ENCODE measurements at regions not wholly inside any gene's neighbourhood (a gene's known extent, or its start where the extent isn't known, plus 50 kb on each side); places are given as distances from the start of the nearest gene placed in this dataset.

DNA sequence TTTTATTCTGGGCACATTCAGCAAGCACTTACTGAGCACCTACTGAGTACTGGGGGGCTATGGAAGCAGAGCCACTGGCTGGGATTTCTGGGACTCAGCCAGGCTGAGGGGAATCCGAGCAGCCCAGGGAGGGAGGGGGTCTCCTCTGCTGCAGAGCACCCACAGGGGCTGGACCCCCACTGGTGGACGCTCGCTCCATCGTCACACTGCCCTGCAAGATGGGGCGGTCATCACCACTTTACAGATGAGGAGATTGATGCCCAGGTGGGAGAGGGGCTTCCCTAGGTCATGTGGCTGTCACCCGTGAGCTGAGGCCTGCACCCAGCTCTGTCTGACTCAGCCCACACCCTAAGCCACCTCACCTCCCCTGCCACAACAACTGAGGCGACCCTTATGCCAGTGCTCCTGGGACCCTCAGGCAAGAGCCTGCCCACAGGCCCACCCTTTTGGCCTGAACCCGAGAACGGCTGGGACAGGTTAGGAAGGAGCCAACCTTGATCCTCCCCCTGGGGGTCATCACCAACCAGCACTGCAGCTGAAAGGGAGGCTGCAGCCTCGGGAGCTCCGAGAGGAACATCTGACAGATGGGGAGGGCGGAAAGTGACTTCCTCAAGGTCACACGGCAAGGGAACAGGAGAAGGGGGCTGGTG, 74.4 kb downstream of the SERPINA3 start (continued):
- TF ChIP-seq, protein P1, sequence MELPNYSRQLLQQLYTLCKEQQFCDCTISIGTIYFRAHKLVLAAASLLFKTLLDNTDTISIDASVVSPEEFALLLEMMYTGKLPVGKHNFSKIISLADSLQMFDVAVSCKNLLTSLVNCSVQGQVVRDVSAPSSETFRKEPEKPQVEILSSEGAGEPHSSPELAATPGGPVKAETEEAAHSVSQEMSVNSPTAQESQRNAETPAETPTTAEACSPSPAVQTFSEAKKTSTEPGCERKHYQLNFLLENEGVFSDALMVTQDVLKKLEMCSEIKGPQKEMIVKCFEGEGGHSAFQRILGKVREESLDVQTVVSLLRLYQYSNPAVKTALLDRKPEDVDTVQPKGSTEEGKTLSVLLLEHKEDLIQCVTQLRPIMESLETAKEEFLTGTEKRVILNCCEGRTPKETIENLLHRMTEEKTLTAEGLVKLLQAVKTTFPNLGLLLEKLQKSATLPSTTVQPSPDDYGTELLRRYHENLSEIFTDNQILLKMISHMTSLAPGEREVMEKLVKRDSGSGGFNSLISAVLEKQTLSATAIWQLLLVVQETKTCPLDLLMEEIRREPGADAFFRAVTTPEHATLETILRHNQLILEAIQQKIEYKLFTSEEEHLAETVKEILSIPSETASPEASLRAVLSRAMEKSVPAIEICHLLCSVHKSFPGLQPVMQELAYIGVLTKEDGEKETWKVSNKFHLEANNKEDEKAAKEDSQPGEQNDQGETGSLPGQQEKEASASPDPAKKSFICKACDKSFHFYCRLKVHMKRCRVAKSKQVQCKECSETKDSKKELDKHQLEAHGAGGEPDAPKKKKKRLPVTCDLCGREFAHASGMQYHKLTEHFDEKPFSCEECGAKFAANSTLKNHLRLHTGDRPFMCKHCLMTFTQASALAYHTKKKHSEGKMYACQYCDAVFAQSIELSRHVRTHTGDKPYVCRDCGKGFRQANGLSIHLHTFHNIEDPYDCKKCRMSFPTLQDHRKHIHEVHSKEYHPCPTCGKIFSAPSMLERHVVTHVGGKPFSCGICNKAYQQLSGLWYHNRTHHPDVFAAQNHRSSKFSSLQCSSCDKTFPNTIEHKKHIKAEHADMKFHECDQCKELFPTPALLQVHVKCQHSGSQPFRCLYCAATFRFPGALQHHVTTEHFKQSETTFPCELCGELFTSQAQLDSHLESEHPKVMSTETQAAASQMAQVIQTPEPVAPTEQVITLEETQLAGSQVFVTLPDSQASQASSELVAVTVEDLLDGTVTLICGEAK (IDR thresholded peaks at IDR 0.05), result no peak
- TF ChIP-seq, protein P1 (CRISPR knock-in tag; IDR thresholded peaks at IDR 0.05), result no peak
- TF ChIP-seq KLF6 (CRISPR knock-in tag; IDR thresholded peaks at IDR 0.05; ENCODE audit: borderline replicate concordance), result no peak
